Omental fat pad (tissue), 3 donors: ENCODE measurements at regions not wholly inside any gene's neighbourhood (a gene's known extent, or its start where the extent isn't known, plus 50 kb on each side); places are given as distances from the start of the nearest gene placed in this dataset.

Experiments used
- ATAC-seq: fragments of 150-250 bp; one replicate; pipeline ENCODE4 v1.9.1; 2016; ENCODE audit warnings: mild to moderate bottlenecking, moderate library complexity; ENCODE audit not compliant: low FRiP score
- DNase-seq: peaks from one replicate; pipeline ENCODE4 v3.0.0-alpha.2; 2019; ENCODE audit warnings: low spot score
- CTCF ChIP-seq, 3 donors: fragments of 450-650 bp; IDR thresholded peaks; one replicate each; pipeline ENCODE4 v1.5.1; 2016 to 2017; ENCODE audit warnings: antibody characterized with exemption in 3 of 3, mild to moderate bottlenecking in 3 of 3, moderate library complexity in 2 of 3

- no peak for ATAC-seq
- TF ChIP-seq CTCF (IDR thresholded peaks at IDR 0.05): no peak
These were observed 237.0 kb upstream of the UBE2E3 start for GRCh38 chr2:180743401-180743800.

GRCh38 chr2:180742801-180743200, 237.6 kb upstream of the UBE2E3 start:
- TF ChIP-seq CTCF (IDR thresholded peaks at IDR 0.05): no peak
- DNase-seq (no peak), ATAC-seq (no peak)

More at GRCh38 chr2:180743401-180743800, 237.0 kb upstream of the UBE2E3 start:
- no peak for DNase-seq

GRCh38 chr2:180739070-180739469, 241.3 kb upstream of the UBE2E3 start:
- TF ChIP-seq CTCF (IDR thresholded peaks at IDR 0.05): no peak
- no peak for DNase-seq
- ATAC-seq: no peak

- TF ChIP-seq CTCF (IDR thresholded peaks at IDR 0.05): no peak
- no peak for ATAC-seq
- DNase-seq: no peak
These were observed 244.6 kb upstream of the UBE2E3 start for GRCh38 chr2:180735799-180736198.

- no peak for TF ChIP-seq CTCF (IDR thresholded peaks at IDR 0.05)
- ATAC-seq (no peak), DNase-seq (no peak)
These were observed 246.0 kb upstream of the UBE2E3 start for GRCh38 chr2:180734382-180734781.

- ATAC-seq: no peak
- DNase-seq: no peak
- TF ChIP-seq CTCF (IDR thresholded peaks at IDR 0.05): no peak
These were observed 247.1 kb upstream of the UBE2E3 start for GRCh38 chr2:180733330-180733729.

GRCh38 chr2:180732337-180732736, 248.1 kb upstream of the UBE2E3 start:
- ATAC-seq (no peak), DNase-seq (no peak)
- TF ChIP-seq CTCF (IDR thresholded peaks at IDR 0.05): no peak
